Glutamatergic neuron (in vitro differentiated cells): ENCODE measurements at regions not wholly inside any gene's neighbourhood (a gene's known extent, or its start where the extent isn't known, plus 50 kb on each side); places are given as distances from the start of the nearest gene placed in this dataset.
A peak's percentile ranks its signal among the peaks of the same experiment; 100 is the strongest.
"Not testable (repeated sequence)": the region's sequence is repeated elsewhere in the genome, so short reads cannot be mapped to it uniquely, and the experiment has no call there.

Source experiments
- DNase-seq: peaks from one replicate; pipeline ENCODE4 v3.0.0; 2022
- H3K27ac Mint-ChIP-seq: one replicate; pipeline ENCODE4 v1.8.0; 2020; ENCODE audit warnings: mild to moderate bottlenecking, mixed read lengths, inconsistent platforms; ENCODE audit not compliant: unreplicated experiment
- H3K27me3 Mint-ChIP-seq: one replicate; pipeline ENCODE4 v1.8.0; 2020; ENCODE audit warnings: mild to moderate bottlenecking, moderate library complexity, mixed read lengths, inconsistent platforms; ENCODE audit not compliant: unreplicated experiment
- H3K36me3 Mint-ChIP-seq: one replicate; pipeline ENCODE4 v1.8.0; 2020; ENCODE audit warnings: mild to moderate bottlenecking, mixed read lengths, inconsistent platforms; ENCODE audit not compliant: unreplicated experiment
- H3K4me1 Mint-ChIP-seq: one replicate; pipeline ENCODE4 v1.8.0; 2020; ENCODE audit warnings: mild to moderate bottlenecking, low read depth, mixed read lengths, inconsistent platforms; ENCODE audit not compliant: unreplicated experiment
- H3K4me3 Mint-ChIP-seq: one replicate; pipeline ENCODE4 v1.8.0; 2020; ENCODE audit warnings: mild to moderate bottlenecking, mixed read lengths, inconsistent platforms; ENCODE audit not compliant: unreplicated experiment
- H3K9me3 Mint-ChIP-seq: one replicate; pipeline ENCODE4 v1.8.0; 2020; ENCODE audit warnings: mild to moderate bottlenecking, moderate library complexity, mixed read lengths, inconsistent platforms; ENCODE audit not compliant: unreplicated experiment
- CTCF ChIP-seq: fragments of 200-600 bp; sonication (generic); IDR thresholded peaks from one replicate; pipeline ENCODE4 v1.5.0; 2021; ENCODE audit not compliant: partially characterized antibody, unreplicated experiment

DNA sequence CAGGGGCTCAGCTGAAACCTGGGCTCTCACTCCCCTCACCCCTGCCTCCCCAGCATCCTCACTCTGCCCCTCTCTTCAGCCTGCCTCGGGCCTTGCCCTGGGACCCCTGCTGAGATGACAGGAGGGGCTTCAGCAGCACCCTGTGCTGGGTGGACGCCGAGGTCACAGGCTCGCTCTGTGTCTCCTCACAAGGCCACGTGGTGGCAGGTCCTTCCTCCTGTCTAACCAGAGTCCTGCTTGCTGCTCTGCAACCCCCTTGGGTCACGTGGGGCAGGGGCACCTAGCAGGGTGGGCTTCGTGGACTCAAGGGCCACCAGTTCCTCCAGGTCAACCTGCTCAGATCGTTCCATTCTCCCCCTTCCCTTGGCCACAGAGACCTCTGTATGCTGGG is 90.4 kb downstream of the TMEM121 start:
- no peak for TF ChIP-seq CTCF
- no peak for DNase-seq
- Mint-ChIP-seq H3K27ac (no peak overlapping the region), H3K27me3 (peaks cover 12% of the 10 kb centered on the region), H3K4me1 (no peaks in the 10 kb centered on the region), H3K36me3 (peaks cover 14% of the 10 kb centered on the region), H3K9me3 (peaks cover 16% of the 10 kb centered on the region), H3K4me3 (no peak overlapping the region)

DNA sequence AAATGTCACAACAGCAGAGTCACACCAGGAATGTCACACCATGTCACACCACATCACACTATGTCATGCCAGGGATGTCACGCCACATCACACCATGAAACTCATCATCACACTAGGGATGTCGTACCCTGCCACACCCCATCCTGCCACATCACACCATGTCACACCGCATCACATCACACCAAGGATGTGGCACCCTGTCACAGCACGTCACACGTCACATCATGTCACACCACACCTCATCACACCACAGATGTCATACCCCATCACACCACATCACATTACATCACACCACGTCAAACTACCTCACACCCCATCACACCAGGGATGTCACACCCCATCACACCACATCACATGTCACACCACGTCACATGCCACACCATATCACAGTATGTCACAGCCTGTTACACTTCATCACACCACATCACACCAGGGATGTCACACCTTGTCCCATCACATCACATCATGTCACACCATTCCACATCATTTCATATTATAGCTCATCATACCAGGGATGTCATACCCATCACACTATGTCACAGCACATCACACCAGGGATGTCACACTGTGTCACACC is 90.9 kb downstream of the TMEM121 start:
- H3K27ac Mint-ChIP-seq = peak overlapping the region; percentile 28
- TF ChIP-seq CTCF = no peak
- H3K4me3 Mint-ChIP-seq = no peak overlapping the region
- H3K27me3 Mint-ChIP-seq = peaks cover 12% of the 10 kb centered on the region
- peaks cover 14% of the 10 kb centered on the region for H3K36me3 Mint-ChIP-seq
- DNase-seq = no peak
- H3K4me1 Mint-ChIP-seq = no peaks in the 10 kb centered on the region
- peaks cover 13% of the 10 kb centered on the region for H3K9me3 Mint-ChIP-seq

- H3K4me3 Mint-ChIP-seq, H3K4me1 Mint-ChIP-seq, DNase-seq: not testable (repeated sequence)
- Mint-ChIP-seq H3K9me3 (peaks cover 13% of the 10 kb centered on the region), H3K27ac (peak overlapping the region; percentile 28), H3K36me3 (peaks cover 14% of the 10 kb centered on the region), H3K27me3 (peaks cover 16% of the 10 kb centered on the region)
Observed at GRCh38 chr14:105617805-105618204, 91.4 kb downstream of the TMEM121 start.

DNA sequence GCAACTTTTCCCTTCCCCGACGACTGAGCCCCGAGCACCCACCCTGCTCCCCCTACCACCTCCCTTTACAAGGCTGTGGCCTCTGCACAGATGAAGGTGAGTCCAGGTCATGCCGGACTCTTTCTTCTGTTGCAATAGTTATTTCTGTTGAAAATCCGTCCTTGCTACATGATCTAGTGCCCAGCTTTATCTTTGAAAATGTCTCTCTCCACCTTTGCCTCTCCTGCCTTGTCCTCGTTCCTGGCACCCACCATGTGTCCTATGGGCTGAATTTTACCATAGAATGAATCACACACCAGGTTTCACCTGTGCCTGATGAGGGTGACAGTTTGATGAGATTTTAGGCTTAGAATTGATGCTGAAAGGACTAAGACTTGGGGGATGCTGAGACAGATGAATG is 92.9 kb downstream of the TMEM121 start:
- Mint-ChIP-seq H3K27ac (peak overlapping the region; percentile 8), H3K36me3 (peaks cover 14% of the 10 kb centered on the region), H3K9me3 (peaks cover 13% of the 10 kb centered on the region), H3K27me3 (peaks cover 16% of the 10 kb centered on the region)
- not testable (repeated sequence) for DNase-seq, H3K4me1 Mint-ChIP-seq, H3K4me3 Mint-ChIP-seq

- H3K27ac Mint-ChIP-seq, DNase-seq, H3K4me3 Mint-ChIP-seq, H3K4me1 Mint-ChIP-seq: not testable (repeated sequence)
- Mint-ChIP-seq H3K27me3 (peaks cover 16% of the 10 kb centered on the region), H3K36me3 (peaks cover 14% of the 10 kb centered on the region), H3K9me3 (peaks cover 18% of the 10 kb centered on the region)
Observed at GRCh38 chr14:105620178-105620864, 93.9 kb downstream of the TMEM121 start.

- not testable (repeated sequence) for H3K4me3 Mint-ChIP-seq, H3K4me1 Mint-ChIP-seq, DNase-seq, H3K27ac Mint-ChIP-seq
- H3K27me3 Mint-ChIP-seq = peaks cover 16% of the 10 kb centered on the region
- peaks cover 14% of the 10 kb centered on the region for H3K36me3 Mint-ChIP-seq
- H3K9me3 Mint-ChIP-seq = peaks cover 19% of the 10 kb centered on the region
Observed at GRCh38 chr14:105620865-105621471, 94.6 kb downstream of the TMEM121 start.

GRCh38 chr14:105621479-105622328 is 95.3 kb downstream of the TMEM121 start:
- peaks cover 14% of the 10 kb centered on the region for H3K36me3 Mint-ChIP-seq
- not testable (repeated sequence) for H3K4me1 Mint-ChIP-seq, DNase-seq, H3K27ac Mint-ChIP-seq, H3K4me3 Mint-ChIP-seq
- H3K9me3 Mint-ChIP-seq = peaks cover 18% of the 10 kb centered on the region
- H3K27me3 Mint-ChIP-seq = peaks cover 16% of the 10 kb centered on the region
